Heart right ventricle (tissue), 16 donors: ENCODE measurements at regions not wholly inside any gene's neighbourhood (a gene's known extent, or its start where the extent isn't known, plus 50 kb on each side); places are given as distances from the start of the nearest gene placed in this dataset.

Experiments
- ATAC-seq, 8 donors: fragments of 200-7000 bp; cut with Tn5 transposase; one replicate each; pipeline ENCODE4 v1.9.1; 2020; ENCODE audit warnings: mild to moderate bottlenecking in 8 of 8, moderate library complexity in 8 of 8, moderate number of reproducible peaks in 1 of 8
- DNase-seq, 2 donors: peaks; one replicate each; pipeline ENCODE4 v3.0.0-alpha.2; 2020
- H3K27ac ChIP-seq, 10 donors: fragments of 200-600 bp; sonication (generic) in 2 of 10; one replicate each; pipeline versions ENCODE4 v1.5.0 to v1.8.0; 2020 to 2022; ENCODE audit warnings: mild to moderate bottlenecking in 3 of 10
- H3K27me3 ChIP-seq, 7 donors: fragments of 200-600 bp; one replicate each; pipeline ENCODE4 v1.8.0; 2021 to 2022; ENCODE audit warnings: mild to moderate bottlenecking in 2 of 7
- H3K36me3 ChIP-seq, 9 donors: fragments of 200-600 bp; sonication (generic) in 1 of 9; one replicate each; pipeline versions ENCODE4 v1.5.0 to v1.8.0; 2020 to 2022; ENCODE audit warnings: mild to moderate bottlenecking in 2 of 9
- H3K4me1 ChIP-seq, 9 donors: fragments of 200-600 bp; sonication (generic) in 1 of 9; one replicate each; pipeline versions ENCODE4 v1.5.0 to v1.8.0; 2020 to 2022; ENCODE audit warnings: mild to moderate bottlenecking in 4 of 9
- H3K4me3 ChIP-seq, 10 donors: fragments of 200-600 bp; sonication (generic) in 2 of 10; one replicate each; pipeline versions ENCODE4 v1.5.0 to v1.8.0; 2020 to 2022; ENCODE audit warnings: mild to moderate bottlenecking in 7 of 10, moderate library complexity in 2 of 10
- H3K9me3 ChIP-seq, 11 donors: fragments of 200-600 bp in 10 of 11; sonication (generic) in 2 of 11; one replicate each; pipeline versions ENCODE4 v1.5.0 to v1.8.0; 2013 to 2022; ENCODE audit warnings: mild to moderate bottlenecking in 2 of 11, control low read depth in 1 of 11, moderate library complexity in 1 of 11
- WGBS, 2 donors: extraction: QIAGEN DNeasy Blood & Tissue Kit; methylation state at CpG; one replicate each; pipeline ENCODE4 v1.1.7; 2013; ENCODE audit warnings: inconsistent platforms in 1 of 2; 5-methylcytosine and 5-hydroxymethylcytosine counted together
- intact Hi-C, 10 donors: fragments of 100-400 bp; cut with DNase I; formaldehyde crosslinking; loops; one replicate each; pipeline versions ENCODE4 v1.11.1 to v1.14.2; 2022
- TF ChIP-seq, protein P1 (sequence below), 9 donors: fragments of 200-600 bp; sonication (generic) in 2 of 9; IDR thresholded peaks; one replicate each; pipeline versions ENCODE4 v1.5.0 to v1.8.0; 2021 to 2022; ENCODE audit warnings: antibody characterized with exemption in 9 of 9, mild to moderate bottlenecking in 5 of 9, moderate library complexity in 1 of 9
- donor health status: Arrhythmogenic right ventricular cardiomyopathy.
- donor health status: ischemic (EF 13 %, LVEDD 7.1; RV severe dilation, severe dysfunction).
- donor health status: healthy with polysubstance abuse.
- donor health status: DM: no; HTN: yes; CAD: no.
- donor health status: DM: no; HTN: no; CAD: no.
- donor health status: ischemic (EF 25% LVEDD 6.9; RV normal size, moderate dysfunction).
- donor health status: ischemic (EF 25% LVEDD 5.7; RV mildly dilated, moderate dysfunction).
- donor health status: healthy.
- donor health status: DM: yes; HTN: yes; CAD: no.
- donor health status: Ischemic cardiomyopathy.
- donor health status: ischemic (EF 35%, LVEDD 5.7; RV mildly dilated, moderate dysfunction).
- donor health status: nonischemic (EF 11% LVEDD 7.7; RV severe dilation, severe dysfunction).
- donor health status: DM: yes; HTN: yes; CAD: no.
- donor health status: PGD.
- donor health status: ischemic (EF 29% LVEDD 5.4; RV normal size, mild dysfunction).
- donor health status: nonischemic (EF 23%, LVEDD 6.1; RV moderate dilation, normal function).

GRCh38 chr9:78130004-78130403 lies 98.4 kb upstream of the GNAQ start:
- TF ChIP-seq, protein P1, sequence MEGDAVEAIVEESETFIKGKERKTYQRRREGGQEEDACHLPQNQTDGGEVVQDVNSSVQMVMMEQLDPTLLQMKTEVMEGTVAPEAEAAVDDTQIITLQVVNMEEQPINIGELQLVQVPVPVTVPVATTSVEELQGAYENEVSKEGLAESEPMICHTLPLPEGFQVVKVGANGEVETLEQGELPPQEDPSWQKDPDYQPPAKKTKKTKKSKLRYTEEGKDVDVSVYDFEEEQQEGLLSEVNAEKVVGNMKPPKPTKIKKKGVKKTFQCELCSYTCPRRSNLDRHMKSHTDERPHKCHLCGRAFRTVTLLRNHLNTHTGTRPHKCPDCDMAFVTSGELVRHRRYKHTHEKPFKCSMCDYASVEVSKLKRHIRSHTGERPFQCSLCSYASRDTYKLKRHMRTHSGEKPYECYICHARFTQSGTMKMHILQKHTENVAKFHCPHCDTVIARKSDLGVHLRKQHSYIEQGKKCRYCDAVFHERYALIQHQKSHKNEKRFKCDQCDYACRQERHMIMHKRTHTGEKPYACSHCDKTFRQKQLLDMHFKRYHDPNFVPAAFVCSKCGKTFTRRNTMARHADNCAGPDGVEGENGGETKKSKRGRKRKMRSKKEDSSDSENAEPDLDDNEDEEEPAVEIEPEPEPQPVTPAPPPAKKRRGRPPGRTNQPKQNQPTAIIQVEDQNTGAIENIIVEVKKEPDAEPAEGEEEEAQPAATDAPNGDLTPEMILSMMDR (IDR thresholded peaks at IDR 0.05) = peak in 1 of 9 donors; percentile 15
- Histone ChIP-seq H3K36me3 (no peaks in the 10 kb centered on the region), H3K4me3 (no peak overlapping the region), H3K27me3 (peaks cover 0 to 14% (median 0%) of the 10 kb centered on the region in 7 donors), H3K4me1 (peaks cover 0 to 7% (median 0%) of the 10 kb centered on the region in 9 donors), H3K27ac (no peak overlapping the region), H3K9me3 (no peaks in the 10 kb centered on the region)
- 53 to 63% methylated on average over 6 of the region's 6 CpGs for WGBS, 2 donors
- DNase-seq (no peak), ATAC-seq (peak in 1 of 8 donors; percentile 57)
- intact Hi-C loops = no loop called here

DNA sequence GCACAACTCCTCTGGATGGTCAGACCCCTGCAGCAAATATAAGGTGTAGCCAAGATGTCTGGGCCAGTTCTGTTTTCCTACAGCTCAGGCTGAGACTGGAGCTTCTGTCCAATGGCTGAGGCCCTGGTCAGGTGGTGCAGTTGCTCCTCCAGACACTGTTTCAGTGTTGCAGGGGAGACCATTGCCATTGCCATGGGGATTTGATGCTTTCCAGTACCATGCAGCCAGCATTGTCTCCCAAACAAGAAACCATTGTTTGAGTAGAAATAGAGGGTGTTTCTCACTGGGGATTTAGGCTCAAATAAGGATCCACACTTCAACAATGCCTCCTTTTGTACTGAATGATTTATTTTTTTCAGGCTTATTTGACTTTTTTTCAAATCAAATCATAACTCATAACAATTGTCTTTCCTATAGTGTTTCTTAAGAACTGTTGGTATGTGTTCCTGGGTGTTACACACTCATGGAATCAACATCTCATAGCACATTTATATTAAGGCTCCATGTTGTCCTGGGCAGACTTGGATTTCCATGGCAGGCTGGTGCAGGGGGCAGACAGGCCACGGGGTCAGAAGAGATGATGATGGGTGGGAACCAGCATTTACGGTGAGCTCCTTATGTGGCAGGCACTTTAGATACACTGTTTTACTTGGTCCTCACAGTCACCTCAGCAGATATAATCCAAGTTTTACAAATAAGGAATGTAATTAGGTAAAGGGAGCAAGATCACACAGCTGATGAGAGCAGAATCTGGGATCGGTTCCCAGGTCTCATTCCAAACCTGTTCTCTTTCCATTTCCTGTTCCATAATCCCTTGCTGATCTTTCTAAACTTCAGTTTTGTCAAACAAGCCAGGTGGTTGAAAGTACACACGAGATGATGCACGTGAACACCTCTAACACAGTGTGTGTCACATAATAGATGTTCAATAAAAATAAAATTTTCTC lies 95.9 kb upstream of the GNAQ start:
- ATAC-seq (no peak), DNase-seq (no peak)
- H3K27me3 ChIP-seq = peaks cover 0 to 14% (median 0%) of the 10 kb centered on the region in 7 donors
- peaks cover 0 to 4% (median 0%) of the 10 kb centered on the region in 11 donors for H3K9me3 ChIP-seq
- WGBS, 2 donors = 83 to 84% methylated on average over 5 of the region's 5 CpGs
- no peaks in the 10 kb centered on the region for H3K36me3 ChIP-seq
- TF ChIP-seq, protein P1 (IDR thresholded peaks at IDR 0.05) = no peak
- H3K4me3 ChIP-seq = no peak overlapping the region
- intact Hi-C loops = loop anchor here in 2 of 10 donors (10.0 kb wide), 2 partner anchors 143 to 673 kb away; no protein-coding TSS in a partner anchor
- peaks cover 0 to 3% (median 0%) of the 10 kb centered on the region in 9 donors for H3K4me1 ChIP-seq
- no peak overlapping the region for H3K27ac ChIP-seq

DNA sequence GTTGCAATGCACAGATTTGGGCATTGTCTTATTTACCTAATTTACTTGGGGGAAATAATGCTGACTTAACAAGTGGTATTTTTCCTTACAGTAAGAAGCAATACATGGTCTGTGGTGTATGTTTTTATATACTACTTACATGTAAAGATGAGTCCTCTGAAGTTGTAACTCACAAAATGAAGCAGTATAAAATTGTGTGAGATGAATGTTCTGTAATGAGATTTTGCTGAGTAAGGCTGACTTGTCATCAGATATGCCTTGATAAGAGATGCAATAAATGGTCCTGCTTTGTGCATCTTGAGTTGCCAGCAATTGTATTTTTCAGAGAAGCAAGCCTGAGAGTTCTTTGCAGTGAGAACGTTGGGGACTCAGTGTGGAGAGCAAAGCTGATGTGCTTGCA lies 92.2 kb upstream of the GNAQ start:
- peaks cover 0 to 24% (median 0%) of the 10 kb centered on the region in 9 donors for H3K4me1 ChIP-seq
- no peaks in the 10 kb centered on the region for H3K36me3 ChIP-seq
- ATAC-seq (no peak), DNase-seq (no peak)
- intact Hi-C loops = loop anchor here in 3 of 10 donors (5.0 to 10.0 kb wide), 3 partner anchors 139 to 692 kb away; no protein-coding TSS in a partner anchor
- peaks cover 0 to 14% (median 0%) of the 10 kb centered on the region in 7 donors for H3K27me3 ChIP-seq
- TF ChIP-seq, protein P1 (IDR thresholded peaks at IDR 0.05) = no peak
- no peak overlapping the region for H3K27ac ChIP-seq
- no peak overlapping the region for H3K4me3 ChIP-seq
- H3K9me3 ChIP-seq = peaks cover 0 to 4% (median 0%) of the 10 kb centered on the region in 11 donors
- WGBS, 2 donors = 59 to 62% methylated on average over 1 of the region's 1 CpG

DNA sequence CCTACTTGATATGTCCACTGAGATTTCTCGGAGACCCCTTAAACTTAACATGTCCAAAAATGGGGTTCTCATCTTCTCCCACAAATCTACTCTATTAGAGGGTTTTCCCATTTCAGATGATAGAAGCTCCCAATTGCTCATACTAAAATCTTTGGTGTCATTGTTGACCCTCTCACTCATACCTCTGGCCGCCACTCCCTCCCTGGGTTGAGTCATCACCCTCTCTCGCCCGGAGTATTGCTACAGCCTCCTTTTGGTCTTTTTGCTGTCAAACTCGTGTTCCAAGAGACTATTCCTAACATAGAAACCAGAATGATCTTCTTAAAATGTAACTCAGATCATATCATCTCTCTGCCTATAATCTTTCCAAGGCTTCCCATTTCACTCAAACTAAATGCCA lies 91.0 kb upstream of the GNAQ start:
- WGBS, 2 donors = 86 to 90% methylated on average over 5 of the region's 5 CpGs
- H3K27me3 ChIP-seq = peaks cover 0 to 11% (median 0%) of the 10 kb centered on the region in 7 donors
- intact Hi-C loops = loop anchor here in 3 of 10 donors (5.0 to 10.0 kb wide), 3 partner anchors 138 to 690 kb away; no protein-coding TSS in a partner anchor
- ATAC-seq = no peak
- no peak overlapping the region for H3K27ac ChIP-seq
- H3K4me1 ChIP-seq = peaks cover 0 to 26% (median 0%) of the 10 kb centered on the region in 9 donors
- TF ChIP-seq, protein P1 (IDR thresholded peaks at IDR 0.05) = no peak
- no peaks in the 10 kb centered on the region for H3K36me3 ChIP-seq
- H3K9me3 ChIP-seq = peaks cover 0 to 4% (median 0%) of the 10 kb centered on the region in 11 donors
- no peak for DNase-seq
- no peak overlapping the region for H3K4me3 ChIP-seq
